ENCODE measurements at regions not wholly inside any gene's neighbourhood (a gene's known extent, or its start where the extent isn't known, plus 50 kb on each side); places are given as distances from the start of the nearest gene placed in this dataset.

- TF ChIP-seq, protein P1, sequence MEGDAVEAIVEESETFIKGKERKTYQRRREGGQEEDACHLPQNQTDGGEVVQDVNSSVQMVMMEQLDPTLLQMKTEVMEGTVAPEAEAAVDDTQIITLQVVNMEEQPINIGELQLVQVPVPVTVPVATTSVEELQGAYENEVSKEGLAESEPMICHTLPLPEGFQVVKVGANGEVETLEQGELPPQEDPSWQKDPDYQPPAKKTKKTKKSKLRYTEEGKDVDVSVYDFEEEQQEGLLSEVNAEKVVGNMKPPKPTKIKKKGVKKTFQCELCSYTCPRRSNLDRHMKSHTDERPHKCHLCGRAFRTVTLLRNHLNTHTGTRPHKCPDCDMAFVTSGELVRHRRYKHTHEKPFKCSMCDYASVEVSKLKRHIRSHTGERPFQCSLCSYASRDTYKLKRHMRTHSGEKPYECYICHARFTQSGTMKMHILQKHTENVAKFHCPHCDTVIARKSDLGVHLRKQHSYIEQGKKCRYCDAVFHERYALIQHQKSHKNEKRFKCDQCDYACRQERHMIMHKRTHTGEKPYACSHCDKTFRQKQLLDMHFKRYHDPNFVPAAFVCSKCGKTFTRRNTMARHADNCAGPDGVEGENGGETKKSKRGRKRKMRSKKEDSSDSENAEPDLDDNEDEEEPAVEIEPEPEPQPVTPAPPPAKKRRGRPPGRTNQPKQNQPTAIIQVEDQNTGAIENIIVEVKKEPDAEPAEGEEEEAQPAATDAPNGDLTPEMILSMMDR (IDR thresholded peaks at IDR 0.05; ENCODE audit: control insufficient read depth, insufficient read depth, low read depth, low read length, missing control alignments) = no peak
- no peak overlapping the region for H3K4me3 ChIP-seq (ENCODE audit: control insufficient read depth, low read depth, low read length)
- no peak for DNase-seq (ENCODE audit: low read depth)
Observed at GRCh38 chr20:60581606-60582115, 623.4 kb downstream of the CDH26 start.

GRCh38 chr20:60583741-60584140 is 625.5 kb downstream of the CDH26 start:
- no peak overlapping the region for H3K4me3 ChIP-seq (ENCODE audit: control insufficient read depth, low read depth, low read length)
- no peak for DNase-seq (ENCODE audit: low read depth)

DNA sequence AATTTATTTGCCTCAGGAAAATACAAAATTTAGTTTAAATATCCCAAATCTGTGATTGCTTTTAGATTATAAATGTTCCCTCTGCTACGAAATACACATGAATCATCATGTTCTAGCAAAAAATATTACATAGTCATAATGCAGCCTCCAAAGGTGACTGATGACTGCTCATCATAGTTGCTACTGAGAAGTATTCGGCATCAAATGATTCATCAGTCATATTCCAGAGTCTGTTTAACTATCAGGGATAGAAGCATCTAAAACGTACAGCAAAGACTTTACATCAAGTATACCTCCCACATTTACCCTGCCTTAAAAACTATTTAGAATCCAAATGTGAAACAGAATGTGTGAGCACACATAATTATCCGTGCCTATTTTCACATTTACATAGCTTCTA is 626.0 kb downstream of the CDH26 start:
- TF ChIP-seq, protein P1 (IDR thresholded peaks at IDR 0.05; ENCODE audit: control insufficient read depth, insufficient read depth, low read depth, low read length, missing control alignments) = no peak
- DNase-seq (ENCODE audit: low read depth) = no peak
- no peak overlapping the region for H3K4me3 ChIP-seq (ENCODE audit: control insufficient read depth, low read depth, low read length)

More at GRCh38 chr20:60583741-60584140, 625.5 kb downstream of the CDH26 start:
- TF ChIP-seq, protein P1 (IDR thresholded peaks at IDR 0.05; ENCODE audit: control insufficient read depth, insufficient read depth, low read depth, low read length, missing control alignments) = no peak

DNA sequence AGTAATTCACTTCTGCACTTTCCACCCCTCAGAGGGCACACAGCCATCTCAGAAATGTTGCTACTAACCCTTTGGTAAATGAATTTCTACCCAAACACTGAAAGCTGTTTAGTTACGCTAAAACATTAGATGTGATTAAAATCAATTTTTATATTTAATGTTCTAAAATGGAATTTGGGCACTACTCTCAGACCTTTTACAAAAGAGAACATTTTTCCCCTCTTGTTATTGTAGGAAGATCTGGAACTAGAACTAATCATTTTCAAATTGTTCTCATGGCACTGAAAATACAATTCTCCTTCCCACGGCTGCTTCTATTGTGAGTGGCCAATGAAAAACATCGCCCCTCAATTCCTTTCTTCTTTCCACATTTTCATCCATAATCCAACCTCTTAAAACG is 627.4 kb downstream of the CDH26 start:
- TF ChIP-seq, protein P1 (IDR thresholded peaks at IDR 0.05; ENCODE audit: control insufficient read depth, insufficient read depth, low read depth, low read length, missing control alignments) = no peak
- no peak for DNase-seq (ENCODE audit: low read depth)
- no peak overlapping the region for H3K4me3 ChIP-seq (ENCODE audit: control insufficient read depth, low read depth, low read length)

- no peak for DNase-seq (ENCODE audit: low read depth)
- TF ChIP-seq, protein P1 (IDR thresholded peaks at IDR 0.05; ENCODE audit: control insufficient read depth, insufficient read depth, low read depth, low read length, missing control alignments) = no peak
- H3K4me3 ChIP-seq (ENCODE audit: control insufficient read depth, low read depth, low read length) = no peak overlapping the region
Observed at GRCh38 chr20:60586269-60587050, 628.2 kb downstream of the CDH26 start.

GRCh38 chr20:60587986-60588385 is 629.8 kb downstream of the CDH26 start:
- H3K4me3 ChIP-seq (ENCODE audit: control insufficient read depth, low read depth, low read length) = no peak overlapping the region
- DNase-seq (ENCODE audit: low read depth) = no peak
- TF ChIP-seq, protein P1 (IDR thresholded peaks at IDR 0.05; ENCODE audit: control insufficient read depth, insufficient read depth, low read depth, low read length, missing control alignments) = no peak
